Endothelial cell of umbilical vein (primary cell): ENCODE measurements at regions not wholly inside any gene's neighbourhood (a gene's known extent, or its start where the extent isn't known, plus 50 kb on each side); places are given as distances from the start of the nearest gene placed in this dataset.

Experiments
- BruUV-seq: library from RNA; stranded (reverse); fragments of 400-500 nt; replicated peaks from 2 replicates; lab custom pipeline; 2021; lab: Mats Ljungman, UMichigan
- CTCF ChIA-PET: fragments of 300-600, 350-600 bp; sonication (Branson Sonifier 250); formaldehyde crosslinking; loops from one replicate; lab custom pipeline; 2021; ENCODE audit warnings: antibody characterized with exemption, inconsistent platforms; lab: Charles Lee
- POLR2A ChIA-PET: fragments of 300-600, 350-600 bp; sonication (Branson Sonifier 250); formaldehyde crosslinking; loops from one replicate; lab custom pipeline; 2021; ENCODE audit warnings: antibody characterized with exemption, inconsistent platforms; lab: Charles Lee
- DNase-seq: peaks from one replicate; pipeline ENCODE4 v3.0.0-alpha.2; 2011; ENCODE audit warnings: low read depth, low spot score
- FAIRE-seq: peaks from 2 replicates; lab custom pipeline; 2011; peaks lifted over from hg19 to GRCh38; lab: Jason Lieb, UNC
- H2AFZ ChIP-seq: 2 replicates; pipeline ENCODE4 v1.6.0; 2012; ENCODE audit warnings: low read depth, low read length, control low read depth, inconsistent platforms
- H3K27ac ChIP-seq: 2 replicates; pipeline ENCODE4 v1.5.1; 2011; ENCODE audit warnings: low read depth, mild to moderate bottlenecking, control low read depth, low read length, moderate library complexity; ENCODE audit not compliant: insufficient read depth
- H3K27me3 ChIP-seq, 2 experiments: 2 replicates each; pipeline versions ENCODE4 v1.6.0 to v1.6.1; 2011; ENCODE audit warnings: low read length in 2 of 2, mixed read lengths in 1 of 2; ENCODE audit not compliant: control insufficient read depth in 2 of 2, insufficient read depth in 2 of 2
- H3K36me3 ChIP-seq, 2 experiments: 2 replicates in 1 of 2; 3 replicates in 1 of 2; pipeline ENCODE4 v1.5.1; 2011; ENCODE audit warnings: low read length in 2 of 2, mild to moderate bottlenecking in 1 of 2, moderate library complexity in 1 of 2; ENCODE audit not compliant: control insufficient read depth in 2 of 2, insufficient read depth in 2 of 2; ENCODE audit errors: extremely low read depth in 1 of 2
- H3K4me1 ChIP-seq: 3 replicates; pipeline ENCODE4 v1.5.1; 2011; ENCODE audit warnings: mild to moderate bottlenecking, low read length; ENCODE audit not compliant: control insufficient read depth, insufficient read depth; ENCODE audit errors: extremely low read depth
- H3K4me2 ChIP-seq: 2 replicates; pipeline ENCODE4 v1.6.1; 2011; ENCODE audit warnings: low read length, control low read depth, mixed read lengths; ENCODE audit not compliant: insufficient read depth
- H3K4me3 ChIP-seq, 3 experiments: fragments of 200-600 bp in 1 of 3; sonication (generic), shearing (Covaris generic) in 1 of 3; replicated peaks in 1 of 3; 2 replicates each; pipeline ENCODE4 v1.5.1; 2011 to 2016; ENCODE audit warnings: control low read depth in 3 of 3, low read length in 3 of 3, mild to moderate bottlenecking in 2 of 3, inconsistent platforms in 1 of 3, low read depth in 1 of 3, moderate library complexity in 1 of 3; ENCODE audit not compliant: insufficient read depth in 1 of 3
- H3K79me2 ChIP-seq: 2 replicates; pipeline ENCODE4 v1.6.0; 2012; ENCODE audit warnings: low read length, inconsistent platforms; ENCODE audit not compliant: control insufficient read depth, insufficient read depth
- H3K9ac ChIP-seq: replicated peaks from 2 replicates; pipeline ENCODE3; 2011; ENCODE audit warnings: low read length, control low read depth; ENCODE audit not compliant: insufficient read depth; ENCODE audit errors: extremely low read depth
- H3K9me1 ChIP-seq: replicated peaks from 3 replicates; pipeline ENCODE4 v1.6.0; 2011; ENCODE audit warnings: mild to moderate bottlenecking, low read length; ENCODE audit not compliant: control insufficient read depth, insufficient read depth; ENCODE audit errors: extremely low read depth
- H3K9me3 ChIP-seq: replicated peaks from 2 replicates; pipeline ENCODE4 v1.5.1; 2012; ENCODE audit warnings: low read length, inconsistent platforms; ENCODE audit not compliant: control insufficient read depth, insufficient read depth
- H4K20me1 ChIP-seq: replicated peaks from 2 replicates; pipeline ENCODE3; 2011; ENCODE audit warnings: mild to moderate bottlenecking, low read length; ENCODE audit not compliant: control insufficient read depth, insufficient read depth; ENCODE audit errors: extremely low read depth
- EZH2 ChIP-seq: IDR thresholded peaks from 2 replicates; pipeline ENCODE4 v1.6.1; 2012; ENCODE audit warnings: borderline replicate concordance, low read depth, mild to moderate bottlenecking, moderate library complexity, low read length, inconsistent platforms; ENCODE audit not compliant: severe bottlenecking
- FOS ChIP-seq: IDR thresholded peaks from 2 replicates; pipeline ENCODE4 v1.6.1; 2011; ENCODE audit warnings: mild to moderate bottlenecking, low read length, moderate library complexity, borderline replicate concordance; ENCODE audit not compliant: insufficient read depth
- GATA2 ChIP-seq: IDR thresholded peaks from 2 replicates; pipeline ENCODE4 v1.7.0; 2011; ENCODE audit warnings: low read depth, mild to moderate bottlenecking, moderate library complexity, mixed read lengths, low read length; ENCODE audit not compliant: insufficient read length, insufficient read depth
- JUN ChIP-seq: IDR thresholded peaks from 2 replicates; pipeline ENCODE4 v1.6.1; 2011; ENCODE audit warnings: borderline replicate concordance, low read depth; ENCODE audit not compliant: insufficient read length, insufficient read depth
- MYC ChIP-seq: IDR thresholded peaks from one replicate; pipeline ENCODE4 v1.6.1; 2011; ENCODE audit warnings: mild to moderate bottlenecking, low read depth, low read length
- POLR2A ChIP-seq: IDR thresholded peaks from 2 replicates; pipeline ENCODE4 v1.6.1; 2012; ENCODE audit warnings: low read depth, mild to moderate bottlenecking, control low read depth, low read length
- POLR2AphosphoS5 ChIP-seq: IDR thresholded peaks from 2 replicates; pipeline ENCODE4 v1.6.1; 2012; ENCODE audit warnings: low read depth, mild to moderate bottlenecking, control low read depth, low read length, moderate library complexity; ENCODE audit not compliant: insufficient read depth
- dilution Hi-C: fragments of 300-500 bp; cut with MboI; formaldehyde crosslinking; loops from one replicate; pipeline ENCODE4 v1.15.0; 2019; ENCODE audit warnings: low sequenced_read_pairs; ENCODE audit not compliant: extremely low pct_ligation_motif_present
- intact Hi-C: fragments of 100-400 bp; cut with micrococcal nuclease; formaldehyde crosslinking; loops from one replicate; pipeline ENCODE4 v1.10.0; 2022
- TF ChIP-seq, protein P1 (sequence below), 2 donors: IDR thresholded peaks; 1 replicate in 1 of 2; 2 replicates in 1 of 2; pipeline ENCODE4 v1.5.1; 2011; ENCODE audit warnings: low read length in 2 of 2, mild to moderate bottlenecking in 2 of 2, moderate library complexity in 2 of 2, control low read depth in 1 of 2, inconsistent platforms in 1 of 2, low read depth in 1 of 2; ENCODE audit not compliant: insufficient read depth in 1 of 2; ENCODE audit errors: extremely low read depth in 1 of 2
- TF ChIP-seq, protein P2 (sequence below): IDR thresholded peaks from 2 replicates; pipeline ENCODE4 v1.6.1; 2011; ENCODE audit not compliant: insufficient read depth, insufficient read length

DNA sequence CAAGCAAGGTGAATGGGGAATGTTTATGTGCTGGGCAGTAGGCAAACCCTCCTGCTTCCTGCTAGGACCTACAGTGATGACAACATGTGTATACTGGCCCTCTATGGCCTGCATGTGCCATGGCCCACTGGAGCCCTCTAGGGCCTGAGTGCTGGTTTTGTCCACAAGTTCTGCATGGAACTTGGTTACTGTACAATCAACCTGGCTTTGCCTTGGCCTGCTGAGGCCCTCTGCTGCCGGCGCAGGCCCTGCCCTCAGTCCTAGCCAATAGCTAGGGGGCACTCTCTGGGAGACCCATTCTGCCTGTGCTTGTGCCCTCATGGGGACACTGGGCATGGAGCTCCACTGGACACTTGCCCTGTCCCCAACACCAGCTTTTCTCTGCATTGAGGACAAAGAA, 138.6 kb upstream of the NGF start:
- dilution Hi-C loops, result no loop called here
- no peak overlapping the region for H3K4me2 ChIP-seq
- H3K4me1 ChIP-seq, result no peaks in the 10 kb centered on the region
- H3K4me3 ChIP-seq, result no peak overlapping the region
- FAIRE-seq (no peak), DNase-seq (no peak)
- no peaks in the 10 kb centered on the region for H3K79me2 ChIP-seq
- intact Hi-C loops, result no loop called here
- no peaks in the 10 kb centered on the region for H3K36me3 ChIP-seq
- peaks cover 0 to 2% of the 10 kb centered on the region in 2 experiments for H3K27me3 ChIP-seq
- no peaks in the 10 kb centered on the region for H3K9me3 ChIP-seq
- H4K20me1 ChIP-seq, result no peaks in the 10 kb centered on the region
- H2AFZ ChIP-seq, result no peak overlapping the region
- no peak overlapping the region for H3K9ac ChIP-seq
- CTCF ChIA-PET, result interaction anchor here (0.9 to 1.5 kb wide), 2 partner anchors 119 to 338 kb away, joined by 3 to 6 read pairs; no protein-coding TSS in a partner anchor
- TF ChIP-seq POLR2A, result no peak
- TF ChIP-seq POLR2AphosphoS5, result no peak
- TF ChIP-seq, protein P1, sequence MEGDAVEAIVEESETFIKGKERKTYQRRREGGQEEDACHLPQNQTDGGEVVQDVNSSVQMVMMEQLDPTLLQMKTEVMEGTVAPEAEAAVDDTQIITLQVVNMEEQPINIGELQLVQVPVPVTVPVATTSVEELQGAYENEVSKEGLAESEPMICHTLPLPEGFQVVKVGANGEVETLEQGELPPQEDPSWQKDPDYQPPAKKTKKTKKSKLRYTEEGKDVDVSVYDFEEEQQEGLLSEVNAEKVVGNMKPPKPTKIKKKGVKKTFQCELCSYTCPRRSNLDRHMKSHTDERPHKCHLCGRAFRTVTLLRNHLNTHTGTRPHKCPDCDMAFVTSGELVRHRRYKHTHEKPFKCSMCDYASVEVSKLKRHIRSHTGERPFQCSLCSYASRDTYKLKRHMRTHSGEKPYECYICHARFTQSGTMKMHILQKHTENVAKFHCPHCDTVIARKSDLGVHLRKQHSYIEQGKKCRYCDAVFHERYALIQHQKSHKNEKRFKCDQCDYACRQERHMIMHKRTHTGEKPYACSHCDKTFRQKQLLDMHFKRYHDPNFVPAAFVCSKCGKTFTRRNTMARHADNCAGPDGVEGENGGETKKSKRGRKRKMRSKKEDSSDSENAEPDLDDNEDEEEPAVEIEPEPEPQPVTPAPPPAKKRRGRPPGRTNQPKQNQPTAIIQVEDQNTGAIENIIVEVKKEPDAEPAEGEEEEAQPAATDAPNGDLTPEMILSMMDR (IDR thresholded peaks at IDR 0.05; ENCODE audit: extremely low read depth in 1 of 2, insufficient read depth in 1 of 2, low read depth in 1 of 2, low read length in 2 of 2), result no peak
- TF ChIP-seq JUN, result no peak
- no peak for TF ChIP-seq FOS
- no peak for TF ChIP-seq MYC
- TF ChIP-seq, protein P2, sequence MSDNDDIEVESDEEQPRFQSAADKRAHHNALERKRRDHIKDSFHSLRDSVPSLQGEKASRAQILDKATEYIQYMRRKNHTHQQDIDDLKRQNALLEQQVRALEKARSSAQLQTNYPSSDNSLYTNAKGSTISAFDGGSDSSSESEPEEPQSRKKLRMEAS, result no peak
- no peak for TF ChIP-seq GATA2
- no peak for TF ChIP-seq EZH2
- no TSS peak for BruUV-seq
- H3K9me1 ChIP-seq, result no peaks in the 10 kb centered on the region
- H3K27ac ChIP-seq, result no peak overlapping the region
- POLR2A ChIA-PET, result no interaction called here
